Endothelial cell of umbilical vein (primary cell): ENCODE measurements at regions not wholly inside any gene's neighbourhood (a gene's known extent, or its start where the extent isn't known, plus 50 kb on each side); places are given as distances from the start of the nearest gene placed in this dataset.

Source experiments
- BruUV-seq: library from RNA; stranded (reverse); fragments of 400-500 nt; replicated peaks from 2 replicates; lab custom pipeline; 2021; lab: Mats Ljungman, UMichigan
- CTCF ChIA-PET: fragments of 300-600, 350-600 bp; sonication (Branson Sonifier 250); formaldehyde crosslinking; loops from one replicate; lab custom pipeline; 2021; ENCODE audit warnings: antibody characterized with exemption, inconsistent platforms; lab: Charles Lee
- POLR2A ChIA-PET: fragments of 300-600, 350-600 bp; sonication (Branson Sonifier 250); formaldehyde crosslinking; loops from one replicate; lab custom pipeline; 2021; ENCODE audit warnings: antibody characterized with exemption, inconsistent platforms; lab: Charles Lee
- DNase-seq: peaks from one replicate; pipeline ENCODE4 v3.0.0-alpha.2; 2011; ENCODE audit warnings: low read depth, low spot score
- FAIRE-seq: peaks from 2 replicates; lab custom pipeline; 2011; peaks lifted over from hg19 to GRCh38; lab: Jason Lieb, UNC
- H2AFZ ChIP-seq: 2 replicates; pipeline ENCODE4 v1.6.0; 2012; ENCODE audit warnings: low read depth, low read length, control low read depth, inconsistent platforms
- H3K27ac ChIP-seq: 2 replicates; pipeline ENCODE4 v1.5.1; 2011; ENCODE audit warnings: low read depth, mild to moderate bottlenecking, control low read depth, low read length, moderate library complexity; ENCODE audit not compliant: insufficient read depth
- H3K27me3 ChIP-seq, 2 experiments: 2 replicates each; pipeline versions ENCODE4 v1.6.0 to v1.6.1; 2011; ENCODE audit warnings: low read length in 2 of 2, mixed read lengths in 1 of 2; ENCODE audit not compliant: control insufficient read depth in 2 of 2, insufficient read depth in 2 of 2
- H3K36me3 ChIP-seq, 2 experiments: 2 replicates in 1 of 2; 3 replicates in 1 of 2; pipeline ENCODE4 v1.5.1; 2011; ENCODE audit warnings: low read length in 2 of 2, mild to moderate bottlenecking in 1 of 2, moderate library complexity in 1 of 2; ENCODE audit not compliant: control insufficient read depth in 2 of 2, insufficient read depth in 2 of 2; ENCODE audit errors: extremely low read depth in 1 of 2
- H3K4me1 ChIP-seq: 3 replicates; pipeline ENCODE4 v1.5.1; 2011; ENCODE audit warnings: mild to moderate bottlenecking, low read length; ENCODE audit not compliant: control insufficient read depth, insufficient read depth; ENCODE audit errors: extremely low read depth
- H3K4me2 ChIP-seq: 2 replicates; pipeline ENCODE4 v1.6.1; 2011; ENCODE audit warnings: low read length, control low read depth, mixed read lengths; ENCODE audit not compliant: insufficient read depth
- H3K4me3 ChIP-seq, 3 experiments: fragments of 200-600 bp in 1 of 3; sonication (generic), shearing (Covaris generic) in 1 of 3; replicated peaks in 1 of 3; 2 replicates each; pipeline ENCODE4 v1.5.1; 2011 to 2016; ENCODE audit warnings: control low read depth in 3 of 3, low read length in 3 of 3, mild to moderate bottlenecking in 2 of 3, inconsistent platforms in 1 of 3, low read depth in 1 of 3, moderate library complexity in 1 of 3; ENCODE audit not compliant: insufficient read depth in 1 of 3
- H3K79me2 ChIP-seq: 2 replicates; pipeline ENCODE4 v1.6.0; 2012; ENCODE audit warnings: low read length, inconsistent platforms; ENCODE audit not compliant: control insufficient read depth, insufficient read depth
- H3K9ac ChIP-seq: replicated peaks from 2 replicates; pipeline ENCODE3; 2011; ENCODE audit warnings: low read length, control low read depth; ENCODE audit not compliant: insufficient read depth; ENCODE audit errors: extremely low read depth
- H3K9me1 ChIP-seq: replicated peaks from 3 replicates; pipeline ENCODE4 v1.6.0; 2011; ENCODE audit warnings: mild to moderate bottlenecking, low read length; ENCODE audit not compliant: control insufficient read depth, insufficient read depth; ENCODE audit errors: extremely low read depth
- H3K9me3 ChIP-seq: replicated peaks from 2 replicates; pipeline ENCODE4 v1.5.1; 2012; ENCODE audit warnings: low read length, inconsistent platforms; ENCODE audit not compliant: control insufficient read depth, insufficient read depth
- H4K20me1 ChIP-seq: replicated peaks from 2 replicates; pipeline ENCODE3; 2011; ENCODE audit warnings: mild to moderate bottlenecking, low read length; ENCODE audit not compliant: control insufficient read depth, insufficient read depth; ENCODE audit errors: extremely low read depth
- EZH2 ChIP-seq: IDR thresholded peaks from 2 replicates; pipeline ENCODE4 v1.6.1; 2012; ENCODE audit warnings: borderline replicate concordance, low read depth, mild to moderate bottlenecking, moderate library complexity, low read length, inconsistent platforms; ENCODE audit not compliant: severe bottlenecking
- GATA2 ChIP-seq: IDR thresholded peaks from 2 replicates; pipeline ENCODE4 v1.7.0; 2011; ENCODE audit warnings: low read depth, mild to moderate bottlenecking, moderate library complexity, mixed read lengths, low read length; ENCODE audit not compliant: insufficient read length, insufficient read depth
- POLR2A ChIP-seq: IDR thresholded peaks from 2 replicates; pipeline ENCODE4 v1.6.1; 2012; ENCODE audit warnings: low read depth, mild to moderate bottlenecking, control low read depth, low read length
- dilution Hi-C: fragments of 300-500 bp; cut with MboI; formaldehyde crosslinking; loops from one replicate; pipeline ENCODE4 v1.15.0; 2019; ENCODE audit warnings: low sequenced_read_pairs; ENCODE audit not compliant: extremely low pct_ligation_motif_present
- intact Hi-C: fragments of 100-400 bp; cut with micrococcal nuclease; formaldehyde crosslinking; loops from one replicate; pipeline ENCODE4 v1.10.0; 2022
- TF ChIP-seq, protein P1 (sequence below), 2 donors: IDR thresholded peaks; 1 replicate in 1 of 2; 2 replicates in 1 of 2; pipeline ENCODE4 v1.5.1; 2011; ENCODE audit warnings: low read length in 2 of 2, mild to moderate bottlenecking in 2 of 2, moderate library complexity in 2 of 2, control low read depth in 1 of 2, inconsistent platforms in 1 of 2, low read depth in 1 of 2; ENCODE audit not compliant: insufficient read depth in 1 of 2; ENCODE audit errors: extremely low read depth in 1 of 2
- TF ChIP-seq, protein P2 (sequence below): IDR thresholded peaks from 2 replicates; pipeline ENCODE4 v1.6.1; 2011; ENCODE audit not compliant: insufficient read depth, insufficient read length

DNA sequence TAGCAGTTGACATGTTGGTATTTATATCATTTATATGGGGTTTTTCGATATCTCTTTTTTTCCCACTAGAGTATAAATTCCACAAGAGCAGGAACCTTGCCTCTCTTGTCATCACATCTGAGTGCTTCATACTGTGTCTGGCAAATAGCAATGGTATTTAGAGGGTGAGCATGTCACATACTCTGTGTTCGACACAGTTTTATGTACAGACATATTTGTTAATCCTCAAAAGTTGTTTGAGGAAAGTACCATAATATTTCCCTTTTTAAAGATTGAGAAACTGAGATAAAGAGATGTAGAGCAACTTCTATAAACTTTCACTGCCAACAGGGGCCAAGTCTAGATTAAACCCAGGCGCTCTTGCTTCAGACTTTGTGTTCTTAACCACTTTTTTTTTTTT, 324.6 kb upstream of the PDGFD start:
- no peaks in the 10 kb centered on the region for H3K4me1 ChIP-seq
- DNase-seq (no peak), FAIRE-seq (no peak)
- no peaks in the 10 kb centered on the region for H3K79me2 ChIP-seq
- CTCF ChIA-PET = interaction anchor here (0.7 kb wide), 1 partner anchor 1396 kb away, joined by 3 read pairs; no protein-coding TSS in a partner anchor
- dilution Hi-C loops = no loop called here
- H4K20me1 ChIP-seq = no peaks in the 10 kb centered on the region
- H3K9me1 ChIP-seq = no peaks in the 10 kb centered on the region
- H3K9me3 ChIP-seq = no peaks in the 10 kb centered on the region
- no peak overlapping the region for H2AFZ ChIP-seq
- H3K27ac ChIP-seq = no peak overlapping the region
- no peak overlapping the region for H3K4me2 ChIP-seq
- intact Hi-C loops = no loop called here
- H3K27me3 ChIP-seq = no peaks in the 10 kb centered on the region
- BruUV-seq = no TSS peak
- H3K9ac ChIP-seq = no peak overlapping the region
- H3K36me3 ChIP-seq = no peaks in the 10 kb centered on the region
- TF ChIP-seq, protein P1, sequence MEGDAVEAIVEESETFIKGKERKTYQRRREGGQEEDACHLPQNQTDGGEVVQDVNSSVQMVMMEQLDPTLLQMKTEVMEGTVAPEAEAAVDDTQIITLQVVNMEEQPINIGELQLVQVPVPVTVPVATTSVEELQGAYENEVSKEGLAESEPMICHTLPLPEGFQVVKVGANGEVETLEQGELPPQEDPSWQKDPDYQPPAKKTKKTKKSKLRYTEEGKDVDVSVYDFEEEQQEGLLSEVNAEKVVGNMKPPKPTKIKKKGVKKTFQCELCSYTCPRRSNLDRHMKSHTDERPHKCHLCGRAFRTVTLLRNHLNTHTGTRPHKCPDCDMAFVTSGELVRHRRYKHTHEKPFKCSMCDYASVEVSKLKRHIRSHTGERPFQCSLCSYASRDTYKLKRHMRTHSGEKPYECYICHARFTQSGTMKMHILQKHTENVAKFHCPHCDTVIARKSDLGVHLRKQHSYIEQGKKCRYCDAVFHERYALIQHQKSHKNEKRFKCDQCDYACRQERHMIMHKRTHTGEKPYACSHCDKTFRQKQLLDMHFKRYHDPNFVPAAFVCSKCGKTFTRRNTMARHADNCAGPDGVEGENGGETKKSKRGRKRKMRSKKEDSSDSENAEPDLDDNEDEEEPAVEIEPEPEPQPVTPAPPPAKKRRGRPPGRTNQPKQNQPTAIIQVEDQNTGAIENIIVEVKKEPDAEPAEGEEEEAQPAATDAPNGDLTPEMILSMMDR (IDR thresholded peaks at IDR 0.05; ENCODE audit: extremely low read depth in 1 of 2, insufficient read depth in 1 of 2, low read depth in 1 of 2, low read length in 2 of 2) = no peak
- no peak for TF ChIP-seq GATA2
- TF ChIP-seq EZH2 = no peak
- no peak for TF ChIP-seq POLR2A
- TF ChIP-seq, protein P2, sequence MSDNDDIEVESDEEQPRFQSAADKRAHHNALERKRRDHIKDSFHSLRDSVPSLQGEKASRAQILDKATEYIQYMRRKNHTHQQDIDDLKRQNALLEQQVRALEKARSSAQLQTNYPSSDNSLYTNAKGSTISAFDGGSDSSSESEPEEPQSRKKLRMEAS = no peak
- POLR2A ChIA-PET = no interaction called here
- H3K4me3 ChIP-seq = no peak overlapping the region
